IMR-90 (cell line): ENCODE measurements at regions not wholly inside any gene's neighbourhood (a gene's known extent, or its start where the extent isn't known, plus 50 kb on each side); places are given as distances from the start of the nearest gene placed in this dataset.

Source experiments
- ATAC-seq: fragments of 200-7000 bp; cut with Tn5 transposase; 2 replicates; pipeline ENCODE4 v1.9.1; 2020; ENCODE audit warnings: low read depth, mild to moderate bottlenecking, moderate library complexity
- BruUV-seq: library from RNA; stranded (reverse); fragments of 400-500 nt; replicated peaks from 2 replicates; lab custom pipeline; 2021; lab: Mats Ljungman, UMichigan
- CTCF ChIA-PET: fragments of 300-600 bp; formaldehyde crosslinking; extraction: SDS; loops from one replicate; lab custom pipeline; 2021; ENCODE audit warnings: antibody characterized with exemption; lab: Yijun Ruan, JAX
- POLR2A ChIA-PET: fragments of 300-600 bp; sonication (Branson Sonifier 250); formaldehyde crosslinking; loops from one replicate; lab custom pipeline; 2022; ENCODE audit warnings: antibody characterized with exemption; ENCODE audit not compliant: unreplicated experiment; lab: Charles Lee
- DNase-seq: peaks from one replicate; pipeline ENCODE4 v3.0.0; 2013
- H2AFZ ChIP-seq: replicated peaks from 2 replicates; pipeline ENCODE3; 2013; ENCODE audit warnings: low read length, mild to moderate bottlenecking; ENCODE audit not compliant: poor library complexity
- H2AK5ac ChIP-seq: 2 replicates; pipeline ENCODE4 v1.6.1; 2013; ENCODE audit warnings: low read depth, low read length, inconsistent platforms
- H2AK9ac ChIP-seq: replicated peaks from 2 replicates; pipeline ENCODE3; 2013; ENCODE audit warnings: mild to moderate bottlenecking, low read depth, low read length, moderate library complexity; ENCODE audit not compliant: poor library complexity
- H2BK120ac ChIP-seq: 2 replicates; pipeline ENCODE4 v1.6.1; 2013; ENCODE audit warnings: low read depth, low read length, inconsistent platforms
- H2BK15ac ChIP-seq: 3 replicates; pipeline ENCODE4 v1.6.1; 2013; ENCODE audit warnings: low read depth, low read length, inconsistent platforms
- H2BK20ac ChIP-seq: 2 replicates; pipeline ENCODE4 v1.6.1; 2013; ENCODE audit warnings: low read depth, mild to moderate bottlenecking, inconsistent platforms, low read length, moderate library complexity
- H2BK5ac ChIP-seq: 2 replicates; pipeline ENCODE4 v1.6.1; 2013; ENCODE audit warnings: mild to moderate bottlenecking, low read depth, low read length, inconsistent platforms; ENCODE audit not compliant: poor library complexity, severe bottlenecking
- H3K14ac ChIP-seq: replicated peaks from 2 replicates; pipeline ENCODE4 v1.6.1; 2013; ENCODE audit warnings: low read depth, low read length, inconsistent platforms
- H3K18ac ChIP-seq: 2 replicates; pipeline ENCODE4 v1.6.1; 2013; ENCODE audit warnings: low read depth, low read length, control low read depth
- H3K23ac ChIP-seq: 2 replicates; pipeline ENCODE4 v1.6.1; 2013; ENCODE audit warnings: low read depth, low read length, inconsistent platforms
- H3K27ac ChIP-seq: 2 replicates; pipeline ENCODE4 v1.5.1; 2013; ENCODE audit warnings: mild to moderate bottlenecking, control low read depth, low read length; ENCODE audit not compliant: insufficient read depth
- H3K27me3 ChIP-seq: 2 replicates; pipeline ENCODE4 v1.6.1; 2013; ENCODE audit warnings: low read length; ENCODE audit not compliant: control insufficient read depth, insufficient read depth
- H3K36me3 ChIP-seq: 2 replicates; pipeline ENCODE4 v1.6.1; 2013; ENCODE audit warnings: low read length, mixed read lengths; ENCODE audit not compliant: control insufficient read depth, insufficient read depth
- H3K4ac ChIP-seq: 2 replicates; pipeline ENCODE4 v1.6.1; 2013; ENCODE audit warnings: low read depth, low read length, inconsistent platforms
- H3K4me1 ChIP-seq: 2 replicates; pipeline ENCODE4 v1.6.1; 2013; ENCODE audit warnings: low read length, mixed read lengths; ENCODE audit not compliant: control insufficient read depth, insufficient read depth
- H3K4me2 ChIP-seq: 2 replicates; pipeline ENCODE4 v1.6.1; 2013; ENCODE audit warnings: low read depth, mild to moderate bottlenecking, control low read depth, low read length, moderate library complexity
- H3K4me3 ChIP-seq: 2 replicates; pipeline ENCODE4 v1.5.1; 2013; ENCODE audit warnings: low read depth, mild to moderate bottlenecking, control low read depth, low read length, moderate library complexity; ENCODE audit not compliant: insufficient read depth
- H3K56ac ChIP-seq: 2 replicates; pipeline ENCODE4 v1.6.1; 2013; ENCODE audit warnings: low read length, inconsistent platforms; ENCODE audit not compliant: insufficient read depth; ENCODE audit errors: extremely low read depth
- H3K79me1 ChIP-seq, 2 experiments: 2 replicates each; pipeline ENCODE4 v1.6.1; 2013; ENCODE audit warnings: low read length in 2 of 2, inconsistent platforms in 1 of 2, low read depth in 1 of 2
- H3K9ac ChIP-seq: 2 replicates; pipeline ENCODE4 v1.6.1; 2013; ENCODE audit warnings: low read depth, low read length, control low read depth
- H3K9me1 ChIP-seq: 2 replicates; pipeline ENCODE4 v1.6.1; 2013; ENCODE audit warnings: low read length, inconsistent platforms; ENCODE audit not compliant: insufficient read depth
- H3K9me3 ChIP-seq: 2 replicates; pipeline ENCODE4 v1.6.1; 2013; ENCODE audit warnings: low read length; ENCODE audit not compliant: control insufficient read depth, insufficient read depth
- H4K20me1 ChIP-seq: 2 replicates; pipeline ENCODE4 v1.6.1; 2013; ENCODE audit warnings: low read length, inconsistent platforms; ENCODE audit not compliant: insufficient read depth
- H4K5ac ChIP-seq: 2 replicates; pipeline ENCODE4 v1.6.1; 2013; ENCODE audit warnings: mild to moderate bottlenecking, low read depth, low read length, control low read depth
- H4K8ac ChIP-seq, 2 experiments: 2 replicates each; pipeline ENCODE4 v1.6.1; 2013; ENCODE audit warnings: low read depth in 2 of 2, low read length in 2 of 2, control low read depth in 1 of 2, inconsistent platforms in 1 of 2
- H4K91ac ChIP-seq: 2 replicates; pipeline ENCODE4 v1.6.1; 2013; ENCODE audit warnings: low read depth, low read length, inconsistent platforms; ENCODE audit not compliant: insufficient read depth
- CHD1 ChIP-seq: IDR thresholded peaks from 2 replicates; pipeline ENCODE4 v1.6.1; 2012; ENCODE audit warnings: low read depth, low read length, improper control_type of control experiment
- FOS ChIP-seq: fragments of 150-350 bp; IDR thresholded peaks from 2 replicates; pipeline ENCODE4 v1.6.1; 2016; ENCODE audit warnings: low read depth, low read length
- MAZ ChIP-seq: IDR thresholded peaks from 2 replicates; pipeline ENCODE4 v1.6.1; 2012; ENCODE audit warnings: low read depth, mild to moderate bottlenecking, low read length, improper control_type of control experiment, moderate library complexity, borderline replicate concordance
- MXI1 ChIP-seq: IDR thresholded peaks from 2 replicates; pipeline ENCODE4 v1.6.1; 2012; ENCODE audit warnings: low read depth, mild to moderate bottlenecking, low read length, moderate library complexity, borderline replicate concordance
- RFX5 ChIP-seq: IDR thresholded peaks from 2 replicates; pipeline ENCODE4 v1.8.0; 2012; ENCODE audit warnings: low read depth, mild to moderate bottlenecking, low read length, moderate library complexity
- SMC3 ChIP-seq: fragments of 150-350 bp; IDR thresholded peaks from 2 replicates; pipeline ENCODE4 v1.6.1; 2016; ENCODE audit warnings: low read depth, mild to moderate bottlenecking, antibody characterized with exemption, low read length, moderate library complexity
- WGBS, 2 experiments: methylation state at CpG; one replicate each; pipeline versions ENCODE4 v1.1.5 to v1.1.7; 2013; ENCODE audit warnings: missing lambda C conversion rate in 2 of 2; ENCODE audit not compliant: insufficient read length in 1 of 2; ENCODE audit errors: extremely low coverage in 2 of 2; 5-methylcytosine and 5-hydroxymethylcytosine counted together
- dilution Hi-C: fragments of 300-500 bp; cut with HindIII; formaldehyde crosslinking; loops from one replicate; pipeline ENCODE4 v1.14.3; 2018; ENCODE audit warnings: low sequenced_read_pairs; ENCODE audit not compliant: unreplicated experiment
- in situ Hi-C: fragments of 300-500 bp; cut with MboI; formaldehyde crosslinking; loops from 3 replicates; pipeline ENCODE4 v1.14.3; 2019; ENCODE audit warnings: low sequenced_read_pairs, inconsistent platforms, mixed read lengths
- intact Hi-C: fragments of 100-400 bp; cut with micrococcal nuclease; formaldehyde crosslinking; loops from 2 replicates; pipeline ENCODE4 v1.10.0; 2022

- Histone ChIP-seq H3K18ac (no peak overlapping the region), H3K79me1 (no peaks in the 10 kb centered on the region), H2BK20ac (no peak overlapping the region), H3K23ac (no peak overlapping the region), H3K14ac (no peak overlapping the region), H3K9me1 (no peaks in the 10 kb centered on the region), H4K20me1 (no peaks in the 10 kb centered on the region), H3K27ac (no peak overlapping the region), H4K91ac (no peak overlapping the region), H2AK9ac (no peak overlapping the region), H2AK5ac (no peak overlapping the region), H3K4me1 (no peaks in the 10 kb centered on the region), H3K9ac (no peak overlapping the region), H3K4me3 (no peak overlapping the region), H3K36me3 (no peaks in the 10 kb centered on the region), H3K4me2 (no peak overlapping the region), H3K27me3 (no peaks in the 10 kb centered on the region), H3K9me3 (no peaks in the 10 kb centered on the region), H4K5ac (no peak overlapping the region), H3K4ac (no peak overlapping the region), H3K56ac (no peak overlapping the region), H2AFZ (no peak overlapping the region), H2BK5ac (no peak overlapping the region), H2BK15ac (no peak overlapping the region), H2BK120ac (no peak overlapping the region), H4K8ac (no peak overlapping the region)
- CTCF ChIA-PET = no interaction called here
- TF ChIP-seq CHD1 (no peak), MXI1 (no peak), SMC3 (no peak), FOS (no peak), RFX5 (no peak), MAZ (no peak)
- dilution Hi-C loops (no loop called here), in situ Hi-C loops (no loop called here), intact Hi-C loops (no loop called here)
- DNase-seq (no peak), ATAC-seq (no peak)
- no CpG with 5 or more reads among the region's 3 CpGs for WGBS, 2 experiments
- no TSS peak for BruUV-seq
- POLR2A ChIA-PET = no interaction called here
These were observed 262.7 kb upstream of the F9 start for GRCh38 chrX:139267851-139268250.
